ENCODE measurements at regions not wholly inside any gene's neighbourhood (a gene's known extent, or its start where the extent isn't known, plus 50 kb on each side); places are given as distances from the start of the nearest gene placed in this dataset.

DNA sequence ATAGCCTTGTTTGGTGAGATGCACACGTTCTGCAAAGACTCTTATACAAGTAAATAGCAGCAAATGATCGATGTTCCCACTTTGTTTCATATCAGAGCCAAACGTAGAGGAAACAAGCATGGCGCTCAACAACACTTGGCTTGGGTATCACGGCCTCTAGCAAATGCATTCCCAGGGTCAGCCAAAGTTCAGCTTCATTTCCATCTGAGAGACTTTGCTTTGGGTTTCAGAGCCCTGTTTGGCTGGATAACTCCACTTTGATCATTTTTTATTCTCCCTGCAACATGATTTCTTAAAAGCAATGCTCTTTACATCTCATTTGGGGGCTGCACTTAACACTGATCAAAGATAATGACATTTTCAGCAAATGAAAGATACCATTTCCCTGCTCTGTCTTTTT lies 199.2 kb upstream of the FAM9B start:
- H3K36me3 ChIP-seq = no peaks in the 10 kb centered on the region
- H3K27me3 ChIP-seq = no peaks in the 10 kb centered on the region
- no peak for DNase-seq
- no peak overlapping the region for H3K4me3 ChIP-seq
- intact Hi-C loops (cut with DNase I) = no loop called here
- no peaks in the 10 kb centered on the region for H3K9me3 ChIP-seq
- TF ChIP-seq POLR2A (IDR thresholded peaks at IDR 0.05) (no peak), EP300 (IDR thresholded peaks at IDR 0.05) (no peak), POLR2AphosphoS5 (IDR thresholded peaks at IDR 0.05) (no peak)
- TF ChIP-seq, protein P1, sequence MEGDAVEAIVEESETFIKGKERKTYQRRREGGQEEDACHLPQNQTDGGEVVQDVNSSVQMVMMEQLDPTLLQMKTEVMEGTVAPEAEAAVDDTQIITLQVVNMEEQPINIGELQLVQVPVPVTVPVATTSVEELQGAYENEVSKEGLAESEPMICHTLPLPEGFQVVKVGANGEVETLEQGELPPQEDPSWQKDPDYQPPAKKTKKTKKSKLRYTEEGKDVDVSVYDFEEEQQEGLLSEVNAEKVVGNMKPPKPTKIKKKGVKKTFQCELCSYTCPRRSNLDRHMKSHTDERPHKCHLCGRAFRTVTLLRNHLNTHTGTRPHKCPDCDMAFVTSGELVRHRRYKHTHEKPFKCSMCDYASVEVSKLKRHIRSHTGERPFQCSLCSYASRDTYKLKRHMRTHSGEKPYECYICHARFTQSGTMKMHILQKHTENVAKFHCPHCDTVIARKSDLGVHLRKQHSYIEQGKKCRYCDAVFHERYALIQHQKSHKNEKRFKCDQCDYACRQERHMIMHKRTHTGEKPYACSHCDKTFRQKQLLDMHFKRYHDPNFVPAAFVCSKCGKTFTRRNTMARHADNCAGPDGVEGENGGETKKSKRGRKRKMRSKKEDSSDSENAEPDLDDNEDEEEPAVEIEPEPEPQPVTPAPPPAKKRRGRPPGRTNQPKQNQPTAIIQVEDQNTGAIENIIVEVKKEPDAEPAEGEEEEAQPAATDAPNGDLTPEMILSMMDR (IDR thresholded peaks at IDR 0.05) = no peak
- 73 to 75% methylated on average over 5 of the region's 5 CpGs for WGBS, 2 donors
- no peak overlapping the region for H3K27ac ChIP-seq
- H3K4me1 ChIP-seq = no peaks in the 10 kb centered on the region

DNA sequence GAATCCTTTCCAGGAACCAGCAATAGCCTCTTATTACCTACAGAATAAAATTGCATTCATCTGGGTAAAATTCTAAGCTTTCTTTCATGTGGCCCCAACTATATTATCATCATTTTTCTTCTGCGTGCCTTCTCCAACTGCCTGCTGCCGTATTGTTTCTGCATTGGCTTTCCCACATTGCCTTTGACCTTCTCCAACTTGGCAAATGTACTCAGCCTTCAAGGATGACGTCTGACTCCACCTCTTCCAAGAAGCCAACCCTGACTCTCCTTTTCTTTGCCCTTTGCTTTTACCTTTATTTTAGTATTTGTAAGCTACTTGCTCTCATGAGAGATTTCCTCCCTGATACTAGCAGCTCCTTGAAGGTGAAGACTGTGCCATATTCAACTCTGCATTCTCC lies 200.4 kb upstream of the FAM9B start:
- WGBS, 2 donors = 71 to 88% methylated on average over 3 of the region's 3 CpGs

DNA sequence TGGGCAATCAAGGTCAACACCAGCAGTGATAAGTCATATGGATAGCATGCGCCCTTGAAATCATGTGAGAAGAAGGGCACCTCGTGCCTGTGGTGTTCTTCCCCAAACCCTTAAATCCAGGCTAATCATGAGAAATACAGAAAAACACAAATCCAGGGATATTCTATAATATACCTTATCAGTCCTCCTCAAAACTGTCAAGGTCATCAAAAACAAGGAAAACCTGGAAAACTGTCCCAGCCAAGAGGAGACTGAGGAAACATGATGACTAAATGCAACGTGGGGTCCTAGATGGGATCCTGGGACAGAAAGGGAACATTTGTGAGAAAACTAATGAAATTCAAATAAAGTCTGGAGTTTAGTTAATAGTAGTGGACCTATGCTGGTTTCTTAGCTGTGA lies 201.8 kb upstream of the FAM9B start:
- Histone ChIP-seq H3K4me3 (no peak overlapping the region), H3K9me3 (no peaks in the 10 kb centered on the region), H3K27me3 (no peaks in the 10 kb centered on the region), H3K36me3 (no peaks in the 10 kb centered on the region), H3K4me1 (no peaks in the 10 kb centered on the region), H3K27ac (no peak overlapping the region)
- WGBS, 2 donors = 89 to 92% methylated on average over 3 of the region's 3 CpGs
- TF ChIP-seq EP300 (IDR thresholded peaks at IDR 0.05) = no peak
- no peak for TF ChIP-seq POLR2AphosphoS5 (IDR thresholded peaks at IDR 0.05)
- TF ChIP-seq, protein P1 (IDR thresholded peaks at IDR 0.05) = no peak
- TF ChIP-seq POLR2A (IDR thresholded peaks at IDR 0.05) = no peak
- intact Hi-C loops (cut with DNase I) = no loop called here
- DNase-seq = no peak

More for the DNA sequence above, 200.4 kb upstream of the FAM9B start:
- TF ChIP-seq, protein P1 (IDR thresholded peaks at IDR 0.05) = no peak
- Histone ChIP-seq H3K36me3 (no peaks in the 10 kb centered on the region), H3K4me3 (no peak overlapping the region), H3K27ac (no peak overlapping the region), H3K27me3 (no peaks in the 10 kb centered on the region), H3K4me1 (no peaks in the 10 kb centered on the region), H3K9me3 (no peaks in the 10 kb centered on the region)
- intact Hi-C loops (cut with DNase I) = no loop called here
- no peak for DNase-seq

DNA sequence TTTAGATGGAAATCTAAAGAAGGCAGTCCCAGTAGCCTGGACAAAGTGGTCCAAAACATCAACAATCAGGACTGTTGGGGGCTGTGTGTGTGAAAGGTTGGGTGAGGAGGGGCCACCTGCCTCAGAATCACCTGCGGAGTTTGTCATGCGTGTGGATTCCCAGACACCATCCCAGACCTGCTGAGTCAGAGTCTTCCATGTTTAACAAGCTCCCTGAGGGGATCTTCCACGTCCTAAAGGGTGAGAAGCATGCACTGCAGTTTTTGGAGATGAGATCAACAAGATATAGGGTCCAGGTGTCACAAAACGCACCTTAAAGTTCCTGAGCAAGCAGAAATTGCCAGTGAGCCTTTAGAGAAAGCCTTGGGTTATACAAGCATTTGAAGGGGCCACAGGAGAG lies 207.0 kb upstream of the FAM9B start:
- H3K36me3 ChIP-seq = no peaks in the 10 kb centered on the region
- intact Hi-C loops (cut with DNase I) = no loop called here
- no peak for TF ChIP-seq POLR2A (IDR thresholded peaks at IDR 0.05)
- TF ChIP-seq, protein P1 (IDR thresholded peaks at IDR 0.05) = no peak
- TF ChIP-seq EP300 (IDR thresholded peaks at IDR 0.05) = no peak
- no peak for TF ChIP-seq POLR2AphosphoS5 (IDR thresholded peaks at IDR 0.05)
- DNase-seq = no peak
- H3K27me3 ChIP-seq = no peaks in the 10 kb centered on the region
- H3K4me3 ChIP-seq = no peak overlapping the region
- WGBS, 2 donors = 79 to 91% methylated on average over 4 of the region's 4 CpGs
- H3K27ac ChIP-seq = no peak overlapping the region
- no peaks in the 10 kb centered on the region for H3K4me1 ChIP-seq
- H3K9me3 ChIP-seq = no peaks in the 10 kb centered on the region

DNA sequence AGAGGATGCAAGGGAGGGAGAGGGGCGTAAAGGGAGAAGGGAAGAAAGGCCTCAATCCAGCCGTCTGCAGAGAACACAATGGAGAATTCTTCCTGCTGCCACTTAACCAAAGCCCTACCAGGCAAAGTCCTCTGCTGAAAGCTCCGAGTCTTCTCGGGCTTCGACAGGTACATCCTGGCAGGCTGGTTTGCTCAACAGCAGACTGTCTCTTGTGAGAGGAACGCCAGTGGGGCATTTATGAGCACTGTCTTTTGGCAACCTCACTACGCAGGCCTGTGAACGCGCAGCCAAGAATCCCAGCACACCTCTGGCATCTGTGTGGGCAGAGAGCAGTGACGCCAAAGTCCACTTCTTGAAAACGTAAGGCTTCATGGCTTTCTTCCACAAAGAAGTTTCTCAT lies 207.5 kb upstream of the FAM9B start:
- TF ChIP-seq POLR2A (IDR thresholded peaks at IDR 0.05) (no peak), POLR2AphosphoS5 (IDR thresholded peaks at IDR 0.05) (no peak), EP300 (IDR thresholded peaks at IDR 0.05) (no peak)
- TF ChIP-seq, protein P1 (IDR thresholded peaks at IDR 0.05) = no peak
- Histone ChIP-seq H3K9me3 (no peaks in the 10 kb centered on the region), H3K27me3 (no peaks in the 10 kb centered on the region), H3K36me3 (no peaks in the 10 kb centered on the region), H3K4me1 (no peaks in the 10 kb centered on the region), H3K27ac (no peak overlapping the region), H3K4me3 (no peak overlapping the region)
- peak; percentile 76 for DNase-seq
- intact Hi-C loops (cut with DNase I) = no loop called here
- WGBS, 2 donors = 88% methylated on average over 11 of the region's 11 CpGs
